Central memory CD8-positive, alpha-beta T cell (primary cell): ENCODE measurements at regions not wholly inside any gene's neighbourhood (a gene's known extent, or its start where the extent isn't known, plus 50 kb on each side); places are given as distances from the start of the nearest gene placed in this dataset.

Experiments used
- ATAC-seq: fragments of 150-1000 bp; cut with Tn5 transposase; replicated peaks from 2 replicates; pipeline ENCODE4 v1.10.0; 2022; ENCODE audit warnings: mild to moderate bottlenecking, moderate FRiP score, moderate number of reproducible peaks; ENCODE audit not compliant: poor library complexity, severe bottlenecking; ENCODE audit errors: extremely low read depth
- DNase-seq, 2 donors: peaks; one replicate each; pipeline ENCODE4 v3.0.0; 2021; ENCODE audit warnings: low spot score in 2 of 2
- H3K27ac Mint-ChIP-seq: one replicate; pipeline ENCODE4 v1.8.0; 2022; ENCODE audit warnings: low read depth, mild to moderate bottlenecking, moderate library complexity, mixed read lengths
- H3K27me3 Mint-ChIP-seq: one replicate; pipeline ENCODE4 v1.8.0; 2022; ENCODE audit warnings: mixed read lengths
- H3K36me3 Mint-ChIP-seq: one replicate; pipeline ENCODE4 v1.8.0; 2022; ENCODE audit warnings: mild to moderate bottlenecking, moderate library complexity, mixed read lengths; ENCODE audit not compliant: insufficient read depth
- H3K4me1 Mint-ChIP-seq: one replicate; pipeline ENCODE4 v1.8.0; 2022; ENCODE audit warnings: mixed read lengths
- H3K4me3 Mint-ChIP-seq: one replicate; pipeline ENCODE4 v1.8.0; 2022; ENCODE audit warnings: mild to moderate bottlenecking, moderate library complexity, mixed read lengths
- H3K9me3 Mint-ChIP-seq: one replicate; pipeline ENCODE4 v1.8.0; 2022; ENCODE audit warnings: mixed read lengths

DNA sequence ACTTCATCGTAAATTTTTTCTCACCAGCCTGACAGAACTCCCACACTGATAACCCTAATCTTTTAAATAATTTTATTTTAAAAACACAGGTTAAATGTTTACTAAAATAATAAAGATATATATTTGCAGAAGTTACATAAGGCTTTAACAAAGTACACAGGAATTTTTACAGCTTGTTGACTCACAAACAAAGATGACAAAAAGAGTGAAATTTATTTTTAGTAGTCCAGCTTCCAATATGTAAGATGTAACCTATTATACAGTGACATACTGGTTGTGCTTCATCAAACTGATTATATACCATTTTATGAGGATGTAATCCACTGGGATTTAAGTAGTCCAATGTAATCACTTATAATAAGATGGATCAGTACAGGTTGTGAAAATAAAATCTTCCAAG, 348.9 kb upstream of the SLC39A10 start:
- no peaks in the 10 kb centered on the region for H3K36me3 Mint-ChIP-seq
- H3K4me3 Mint-ChIP-seq, result no peak overlapping the region
- H3K27ac Mint-ChIP-seq, result no peak overlapping the region
- no peak for DNase-seq
- no peak for ATAC-seq
- no peaks in the 10 kb centered on the region for H3K9me3 Mint-ChIP-seq
- peaks cover 19% of the 10 kb centered on the region for H3K27me3 Mint-ChIP-seq
- H3K4me1 Mint-ChIP-seq, result no peaks in the 10 kb centered on the region

- Mint-ChIP-seq H3K27ac (no peak overlapping the region), H3K9me3 (no peaks in the 10 kb centered on the region), H3K27me3 (peaks cover 19% of the 10 kb centered on the region), H3K4me1 (no peaks in the 10 kb centered on the region), H3K4me3 (no peak overlapping the region), H3K36me3 (no peaks in the 10 kb centered on the region)
- ATAC-seq (no peak), DNase-seq (no peak)
Observed at GRCh38 chr2:195307751-195308150, 349.3 kb upstream of the SLC39A10 start.

GRCh38 chr2:195304310-195304709, 352.7 kb upstream of the SLC39A10 start:
- no peak overlapping the region for H3K4me3 Mint-ChIP-seq
- peaks cover 11% of the 10 kb centered on the region for H3K27me3 Mint-ChIP-seq
- ATAC-seq (no peak), DNase-seq (no peak)
- H3K4me1 Mint-ChIP-seq, result no peaks in the 10 kb centered on the region
- no peaks in the 10 kb centered on the region for H3K36me3 Mint-ChIP-seq
- no peak overlapping the region for H3K27ac Mint-ChIP-seq
- H3K9me3 Mint-ChIP-seq, result no peaks in the 10 kb centered on the region

- DNase-seq, result no peak
- Mint-ChIP-seq H3K9me3 (no peaks in the 10 kb centered on the region), H3K27me3 (no peaks in the 10 kb centered on the region), H3K36me3 (no peaks in the 10 kb centered on the region), H3K4me3 (no peak overlapping the region), H3K27ac (no peak overlapping the region), H3K4me1 (no peaks in the 10 kb centered on the region)
- no peak for ATAC-seq
Observed at GRCh38 chr2:195300631-195301030, 356.4 kb upstream of the SLC39A10 start.

DNA sequence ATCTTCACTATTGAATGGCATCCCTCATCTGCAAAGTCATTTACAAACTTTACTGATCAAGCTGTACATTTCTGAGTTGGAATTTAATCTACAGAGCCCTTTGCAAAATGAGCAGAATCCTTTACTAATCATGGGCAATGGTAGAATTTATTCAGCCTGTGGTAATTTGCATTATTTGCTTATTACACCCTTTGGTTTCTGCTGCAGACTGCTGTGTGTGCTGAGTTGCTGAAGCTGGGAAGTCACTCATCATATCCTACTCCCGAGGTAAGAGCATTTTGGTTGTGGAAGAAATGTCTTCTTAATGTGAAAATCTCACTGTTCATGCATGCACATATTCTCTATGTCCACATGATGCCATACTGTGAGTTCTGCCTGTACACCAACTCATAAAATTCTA, 357.4 kb upstream of the SLC39A10 start:
- H3K36me3 Mint-ChIP-seq, result no peaks in the 10 kb centered on the region
- H3K27ac Mint-ChIP-seq, result no peak overlapping the region
- H3K4me1 Mint-ChIP-seq, result no peaks in the 10 kb centered on the region
- no peak overlapping the region for H3K4me3 Mint-ChIP-seq
- no peaks in the 10 kb centered on the region for H3K9me3 Mint-ChIP-seq
- no peaks in the 10 kb centered on the region for H3K27me3 Mint-ChIP-seq
- DNase-seq, result no peak
- no peak for ATAC-seq

- H3K9me3 Mint-ChIP-seq, result no peaks in the 10 kb centered on the region
- no peak for DNase-seq
- no peaks in the 10 kb centered on the region for H3K4me1 Mint-ChIP-seq
- no peak overlapping the region for H3K27ac Mint-ChIP-seq
- no peak for ATAC-seq
- no peak overlapping the region for H3K4me3 Mint-ChIP-seq
- peaks cover 16% of the 10 kb centered on the region for H3K27me3 Mint-ChIP-seq
- no peaks in the 10 kb centered on the region for H3K36me3 Mint-ChIP-seq
Observed at GRCh38 chr2:195296490-195296889, 360.5 kb upstream of the SLC39A10 start.

DNA sequence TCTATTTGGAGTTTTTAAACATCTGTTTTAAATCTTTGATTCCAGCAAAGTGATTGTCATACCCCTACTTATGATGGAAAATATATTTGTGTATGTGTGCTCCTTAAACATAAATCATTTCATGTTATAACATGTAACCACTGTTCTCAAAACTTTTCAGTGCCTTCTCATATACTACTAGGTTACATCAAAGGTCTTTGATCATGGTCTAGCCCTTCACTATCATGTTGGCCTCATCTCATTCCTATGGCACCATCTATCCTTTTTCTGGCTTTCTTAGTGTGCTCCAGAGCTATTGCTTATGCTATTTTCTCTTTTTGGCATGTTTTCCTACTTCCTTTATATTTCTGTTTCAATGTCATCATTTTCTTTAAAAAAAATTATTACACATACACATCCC, 367.9 kb upstream of the SLC39A10 start:
- ATAC-seq, result no peak
- no peaks in the 10 kb centered on the region for H3K9me3 Mint-ChIP-seq
- H3K27ac Mint-ChIP-seq, result no peak overlapping the region
- peaks cover 38% of the 10 kb centered on the region for H3K27me3 Mint-ChIP-seq
- H3K4me3 Mint-ChIP-seq, result no peak overlapping the region
- no peaks in the 10 kb centered on the region for H3K36me3 Mint-ChIP-seq
- DNase-seq, result no peak
- no peaks in the 10 kb centered on the region for H3K4me1 Mint-ChIP-seq

DNA sequence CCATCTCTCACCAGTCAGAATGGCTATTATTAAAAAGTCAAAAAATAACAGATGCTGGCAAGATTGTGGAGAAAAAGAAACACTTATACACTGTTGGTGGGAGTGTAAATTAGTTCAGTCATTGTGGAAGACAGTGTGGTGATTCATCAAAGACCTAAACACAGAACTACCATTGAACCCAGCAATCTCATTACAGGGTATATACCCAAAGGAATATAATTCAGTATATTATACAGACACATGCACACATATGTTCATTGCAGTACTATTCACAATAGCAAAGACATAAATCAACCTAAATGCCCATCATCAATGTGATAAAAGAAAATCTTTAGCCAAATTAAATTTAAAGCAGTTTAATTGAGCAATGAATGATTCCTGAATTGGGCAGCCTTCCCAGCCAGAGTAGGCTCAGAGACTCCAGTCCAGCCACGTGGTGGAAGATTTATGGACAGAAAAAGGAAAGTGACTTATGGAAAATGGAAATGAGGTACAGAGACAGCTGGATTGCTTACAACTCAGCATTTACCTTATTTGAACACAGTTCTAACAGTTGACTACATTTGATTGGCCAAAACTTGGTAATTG, 377.1 kb upstream of the SLC39A10 start:
- no peak for DNase-seq
- Mint-ChIP-seq H3K9me3 (no peaks in the 10 kb centered on the region), H3K4me1 (no peaks in the 10 kb centered on the region), H3K27me3 (peaks cover 9% of the 10 kb centered on the region), H3K36me3 (no peaks in the 10 kb centered on the region), H3K4me3 (no peak overlapping the region), H3K27ac (no peak overlapping the region)
- ATAC-seq, result no peak

GRCh38 chr2:195270466-195271039, 386.5 kb upstream of the SLC39A10 start:
- ATAC-seq (no peak), DNase-seq (no peak)
- Mint-ChIP-seq H3K4me3 (no peak overlapping the region), H3K27me3 (peaks cover 67% of the 10 kb centered on the region), H3K9me3 (no peaks in the 10 kb centered on the region), H3K36me3 (no peaks in the 10 kb centered on the region), H3K27ac (no peak overlapping the region), H3K4me1 (no peaks in the 10 kb centered on the region)

- Mint-ChIP-seq H3K4me1 (no peaks in the 10 kb centered on the region), H3K4me3 (no peak overlapping the region), H3K27ac (no peak overlapping the region), H3K36me3 (no peaks in the 10 kb centered on the region), H3K9me3 (no peaks in the 10 kb centered on the region), H3K27me3 (peaks cover 54% of the 10 kb centered on the region)
- DNase-seq (no peak), ATAC-seq (no peak)
Observed at GRCh38 chr2:195269220-195269619, 387.8 kb upstream of the SLC39A10 start.

DNA sequence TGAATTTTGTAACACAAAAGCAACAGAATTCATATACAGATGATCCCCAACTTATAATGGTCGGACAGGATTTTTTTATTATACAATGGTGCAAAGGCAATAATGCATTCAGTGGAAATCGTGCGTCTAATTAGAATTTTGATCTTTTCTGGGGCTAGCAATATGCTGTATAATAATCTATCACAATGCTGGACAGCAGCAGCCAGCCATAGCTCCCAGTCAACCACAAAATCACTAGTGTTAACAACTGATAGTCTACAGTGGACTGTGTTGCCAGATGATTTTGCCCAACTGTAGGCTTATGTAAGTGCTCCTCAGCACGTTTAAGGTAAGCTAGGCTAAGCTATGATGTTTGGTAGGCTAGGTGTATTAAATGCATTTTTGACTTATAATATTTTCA, 399.0 kb upstream of the SLC39A10 start:
- H3K36me3 Mint-ChIP-seq, result peaks cover 2% of the 10 kb centered on the region
- ATAC-seq (no peak), DNase-seq (no peak)

GRCh38 chr2:195252018-195252417, 405.0 kb upstream of the SLC39A10 start:
- Mint-ChIP-seq H3K9me3 (no peaks in the 10 kb centered on the region), H3K27me3 (peaks cover 9% of the 10 kb centered on the region), H3K27ac (no peak overlapping the region), H3K36me3 (no peaks in the 10 kb centered on the region), H3K4me1 (no peaks in the 10 kb centered on the region), H3K4me3 (no peak overlapping the region)
- ATAC-seq (no peak), DNase-seq (no peak)

More for the DNA sequence above, 399.0 kb upstream of the SLC39A10 start:
- Mint-ChIP-seq H3K4me1 (no peaks in the 10 kb centered on the region), H3K4me3 (no peak overlapping the region), H3K27me3 (peaks cover 19% of the 10 kb centered on the region), H3K9me3 (no peaks in the 10 kb centered on the region), H3K27ac (no peak overlapping the region)

GRCh38 chr2:195251214-195251613, 405.8 kb upstream of the SLC39A10 start:
- no peak for ATAC-seq
- H3K4me1 Mint-ChIP-seq, result no peaks in the 10 kb centered on the region
- no peak overlapping the region for H3K27ac Mint-ChIP-seq
- no peaks in the 10 kb centered on the region for H3K36me3 Mint-ChIP-seq
- no peak overlapping the region for H3K4me3 Mint-ChIP-seq
- no peak for DNase-seq
- H3K9me3 Mint-ChIP-seq, result no peaks in the 10 kb centered on the region
- H3K27me3 Mint-ChIP-seq, result peaks cover 9% of the 10 kb centered on the region
